HG03097 (cell line): ENCODE measurements at regions not wholly inside any gene's neighbourhood (a gene's known extent, or its start where the extent isn't known, plus 50 kb on each side); places are given as distances from the start of the nearest gene placed in this dataset.
"Not testable (repeated sequence)": the region's sequence is repeated elsewhere in the genome, so short reads cannot be mapped to it uniquely, and the experiment has no call there.

Experiments
- ATAC-seq: cut with Tn5 transposase; IDR thresholded peaks from one replicate; pipeline ENCODE4 v1.9.1; 2021; ENCODE audit not compliant: unreplicated experiment, low FRiP score

- ATAC-seq: no peak
Measured at GRCh38 chr1:98157524-98158313, 236.9 kb upstream of the DPYD start.

- no peak for ATAC-seq
Measured at GRCh38 chr1:98147280-98147679, 226.4 kb upstream of the DPYD start.

GRCh38 chr1:98145655-98146054 is 224.8 kb upstream of the DPYD start:
- ATAC-seq: no peak

DNA sequence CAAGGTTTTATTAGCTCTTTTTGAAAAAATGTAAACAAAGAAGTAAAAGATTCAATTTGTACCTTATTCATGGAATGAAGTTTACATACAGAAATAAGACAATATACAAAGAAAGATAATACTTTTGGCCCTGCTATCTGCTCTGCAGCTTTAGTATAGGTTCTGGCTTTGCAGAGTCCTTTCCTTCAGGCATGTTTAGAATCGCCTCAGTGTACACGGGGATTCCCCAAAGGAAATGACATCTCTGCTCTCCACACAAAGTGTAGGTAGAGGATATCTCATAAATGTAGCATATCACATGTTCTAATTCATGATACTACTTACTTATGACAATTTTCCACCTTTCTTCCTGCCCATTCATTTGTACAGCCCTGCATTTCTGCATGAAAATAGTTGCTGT is 222.6 kb upstream of the DPYD start:
- no peak for ATAC-seq

DNA sequence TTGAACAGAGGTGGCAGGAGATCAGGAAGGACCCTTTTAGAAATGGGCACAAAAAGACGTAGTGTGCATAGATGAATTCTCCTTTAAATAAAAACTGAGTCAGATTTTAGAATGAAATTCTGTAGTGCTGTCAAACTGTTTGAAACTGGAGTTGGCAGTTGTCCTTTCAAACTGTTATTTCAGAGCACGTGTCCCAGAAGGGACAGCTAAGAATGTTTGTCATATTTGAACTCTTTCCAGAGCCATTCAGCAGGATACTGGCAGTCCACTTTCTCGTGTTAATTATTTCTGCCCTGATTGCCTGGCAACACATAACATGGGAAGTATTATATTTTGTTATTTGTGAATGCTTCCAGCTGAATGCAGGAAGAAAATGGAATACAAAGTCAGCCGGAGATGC is 212.3 kb upstream of the DPYD start:
- no peak for ATAC-seq

- ATAC-seq: no peak
Measured at GRCh38 chr1:98130408-98130807, 209.6 kb upstream of the DPYD start.

DNA sequence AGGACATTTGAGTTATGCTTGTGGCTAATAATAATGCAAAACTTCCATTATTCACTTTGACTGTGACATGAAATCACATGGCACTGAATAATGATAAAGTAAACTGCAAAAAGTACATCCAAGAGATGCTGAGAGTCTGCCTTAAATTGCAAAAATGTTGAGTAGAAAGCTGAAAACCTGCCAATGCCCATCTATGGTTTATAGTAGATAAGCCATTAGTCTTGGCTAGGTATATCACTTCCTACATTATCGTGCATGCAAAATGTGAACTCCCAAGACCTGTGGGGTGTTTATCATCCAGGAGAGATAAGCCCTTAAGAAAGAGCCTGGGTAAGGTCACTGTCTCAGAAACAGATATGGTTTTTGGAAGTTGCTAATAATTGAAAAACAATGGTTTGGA is 208.7 kb upstream of the DPYD start:
- no peak for ATAC-seq

DNA sequence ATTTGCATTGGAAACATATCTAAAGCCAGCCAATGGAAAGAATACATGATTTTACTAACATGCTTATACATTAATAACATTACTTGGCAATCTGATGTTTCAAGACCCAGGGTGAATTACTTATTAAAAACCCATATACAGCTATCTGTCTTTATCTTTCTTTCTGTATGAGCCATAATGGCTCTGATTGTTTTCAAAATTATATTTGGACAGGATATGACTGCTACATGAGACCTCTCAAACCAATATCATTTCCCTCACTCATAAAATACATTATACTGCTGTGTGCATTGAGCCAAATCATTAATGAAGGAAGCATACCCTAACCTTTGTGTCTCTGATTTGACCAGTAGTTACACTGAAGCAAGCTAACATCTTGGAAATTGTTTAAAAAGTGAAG is 205.9 kb upstream of the DPYD start:
- ATAC-seq: no peak

DNA sequence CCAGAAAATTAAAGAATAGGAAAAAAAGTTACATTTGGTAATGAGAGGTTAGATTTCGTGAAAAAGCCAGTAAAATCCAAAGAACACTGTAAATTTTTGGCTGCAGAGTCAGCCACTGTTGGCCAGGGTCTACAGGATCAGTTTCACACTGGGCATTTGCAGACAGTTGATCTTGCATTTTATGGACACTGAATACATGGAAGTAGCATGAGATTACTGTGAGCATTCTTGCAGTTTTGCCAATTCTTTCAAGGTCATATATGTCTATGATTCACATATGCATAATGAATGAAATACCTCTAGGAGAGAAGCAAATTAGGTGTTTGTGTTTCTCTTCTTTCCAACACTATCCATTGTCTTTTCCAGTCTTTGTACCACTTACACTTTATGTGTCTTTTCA is 200.8 kb upstream of the DPYD start:
- no peak for ATAC-seq

- no peak for ATAC-seq
Measured at GRCh38 chr1:98119796-98120195, 199.0 kb upstream of the DPYD start.

- no peak for ATAC-seq
Measured at GRCh38 chr1:98113811-98114210, 193.0 kb upstream of the DPYD start.

GRCh38 chr1:98112626-98113025 is 191.8 kb upstream of the DPYD start:
- no peak for ATAC-seq

GRCh38 chr1:98110674-98111073 is 189.8 kb upstream of the DPYD start:
- ATAC-seq: no peak

DNA sequence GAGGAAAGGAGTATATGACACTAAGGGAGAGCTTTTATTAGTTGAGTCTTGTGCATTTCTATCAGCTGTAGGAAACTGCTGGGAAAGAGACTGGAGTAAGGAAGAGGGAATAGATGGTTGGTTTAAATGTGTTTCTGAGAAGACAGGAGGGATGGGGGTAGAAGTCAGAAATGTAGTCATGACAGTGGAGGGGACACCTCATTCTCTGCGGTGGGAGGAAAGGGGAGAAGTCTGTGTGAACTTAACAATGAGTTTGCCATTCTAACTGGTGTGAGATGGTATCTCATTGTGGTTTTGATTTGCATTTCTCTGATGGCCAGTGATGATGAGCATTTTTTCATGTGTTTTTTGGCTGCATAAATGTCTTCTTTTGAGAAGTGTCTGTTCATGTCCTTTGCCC is 187.5 kb upstream of the DPYD start:
- ATAC-seq: not testable (repeated sequence)

- no peak for ATAC-seq
Measured at GRCh38 chr1:98107256-98107655, 186.4 kb upstream of the DPYD start.

DNA sequence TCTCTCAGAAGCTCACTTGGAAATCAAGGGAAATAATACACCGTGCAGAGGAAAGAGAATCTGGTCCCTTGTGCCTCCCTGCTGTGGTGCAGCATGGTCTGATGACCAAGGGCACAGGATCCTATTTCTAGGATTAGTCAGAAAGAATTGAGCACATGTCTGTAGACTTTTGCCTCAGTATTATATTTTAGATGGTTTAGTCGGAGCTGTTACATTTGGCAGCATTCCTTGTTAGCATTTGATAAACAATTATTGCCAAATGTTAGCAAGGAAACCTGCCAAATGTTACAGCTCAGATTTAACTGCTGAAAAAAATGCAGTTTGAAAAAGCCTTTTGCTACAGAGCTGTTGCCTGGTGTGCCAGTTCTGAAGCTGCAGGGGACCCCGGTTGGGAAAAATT is 183.5 kb upstream of the DPYD start:
- ATAC-seq: no peak

GRCh38 chr1:98103617-98104285 is 182.9 kb upstream of the DPYD start:
- ATAC-seq: no peak

- ATAC-seq: no peak
Measured at GRCh38 chr1:98102345-98103030, 181.7 kb upstream of the DPYD start.

- ATAC-seq: no peak
Measured at GRCh38 chr1:98101364-98101763, 180.5 kb upstream of the DPYD start.

GRCh38 chr1:98099501-98099900 is 178.7 kb upstream of the DPYD start:
- no peak for ATAC-seq

DNA sequence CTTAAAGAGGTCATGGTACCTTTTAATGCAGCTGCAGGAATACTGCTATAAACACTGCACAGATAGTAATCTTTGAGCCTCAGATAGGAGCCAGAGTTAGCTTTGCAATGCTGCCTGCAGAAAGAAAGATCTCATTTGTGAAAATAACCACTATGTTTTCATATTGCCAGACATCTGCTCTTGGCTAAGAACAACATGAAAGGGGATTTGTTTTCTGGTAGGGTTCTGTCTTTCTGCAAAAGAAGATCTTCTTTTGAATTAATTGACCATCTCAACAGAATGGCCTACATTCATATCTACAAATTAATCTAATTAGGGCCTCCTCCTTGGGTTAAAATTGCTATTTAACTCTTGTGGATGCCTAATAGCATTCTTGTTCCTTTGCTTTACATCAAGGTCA is 177.6 kb upstream of the DPYD start:
- no peak for ATAC-seq

- no peak for ATAC-seq
Measured at GRCh38 chr1:98090351-98090750, 169.5 kb upstream of the DPYD start.
